IPS-NIHi7 (cell line): ENCODE measurements at regions not wholly inside any gene's neighbourhood (a gene's known extent, or its start where the extent isn't known, plus 50 kb on each side); places are given as distances from the start of the nearest gene placed in this dataset.
"Not testable (repeated sequence)": the region's sequence is repeated elsewhere in the genome, so short reads cannot be mapped to it uniquely, and the experiment has no call there.

Experiments
- DNase-seq: peaks from one replicate; pipeline ENCODE4 v3.0.0; 2012; ENCODE audit warnings: mixed read lengths; ENCODE audit errors: extremely low spot score

- DNase-seq: no peak
Measured at GRCh38 chr12:11978726-11979384, 91.9 kb upstream of the BCL2L14 start.

DNA sequence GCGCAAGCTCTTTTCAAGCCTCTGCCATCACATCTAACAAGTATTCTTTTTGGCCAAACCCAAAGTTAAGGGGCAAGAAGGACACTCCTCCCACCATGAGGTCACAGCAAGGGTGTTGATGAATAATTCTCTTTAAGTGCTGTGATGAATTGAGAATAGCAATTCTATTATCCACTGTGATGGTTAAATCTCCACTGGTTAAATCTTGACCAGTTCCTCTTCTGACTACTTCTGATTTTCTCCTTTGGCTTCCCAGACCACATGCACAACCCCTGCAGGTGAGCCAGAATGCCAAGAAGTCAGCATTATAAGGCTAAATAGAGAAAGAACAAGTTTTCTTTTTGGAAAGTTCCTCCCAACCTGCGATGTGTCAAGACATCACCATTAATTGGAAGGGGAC, 90.6 kb upstream of the BCL2L14 start:
- DNase-seq: no peak

- DNase-seq: no peak
Measured at GRCh38 chr12:11981121-11981733, 89.5 kb upstream of the BCL2L14 start.

DNA sequence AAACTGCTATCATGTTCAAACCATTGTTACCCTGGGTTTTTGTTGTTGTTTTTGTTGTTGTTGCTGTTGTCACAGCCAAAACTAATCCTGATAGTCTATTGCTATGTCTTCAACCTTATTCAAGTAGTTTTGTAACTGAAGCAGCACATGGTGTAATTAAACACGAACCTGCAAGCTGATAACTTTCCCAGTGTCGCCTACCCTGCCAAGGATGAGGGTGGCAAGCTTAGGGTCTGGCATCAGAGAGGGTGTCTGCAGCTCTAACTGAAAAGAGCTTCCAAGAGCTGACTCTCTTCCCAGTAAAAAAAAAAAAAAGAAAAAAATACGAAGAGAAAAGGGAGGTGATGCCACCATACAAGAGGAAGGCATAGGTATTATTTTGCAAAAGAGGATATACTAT, 86.3 kb upstream of the BCL2L14 start:
- DNase-seq: no peak

GRCh38 chr12:11986165-11986564, 84.6 kb upstream of the BCL2L14 start:
- no peak for DNase-seq

- no peak for DNase-seq
Measured at GRCh38 chr12:11987901-11988300, 82.8 kb upstream of the BCL2L14 start.

DNA sequence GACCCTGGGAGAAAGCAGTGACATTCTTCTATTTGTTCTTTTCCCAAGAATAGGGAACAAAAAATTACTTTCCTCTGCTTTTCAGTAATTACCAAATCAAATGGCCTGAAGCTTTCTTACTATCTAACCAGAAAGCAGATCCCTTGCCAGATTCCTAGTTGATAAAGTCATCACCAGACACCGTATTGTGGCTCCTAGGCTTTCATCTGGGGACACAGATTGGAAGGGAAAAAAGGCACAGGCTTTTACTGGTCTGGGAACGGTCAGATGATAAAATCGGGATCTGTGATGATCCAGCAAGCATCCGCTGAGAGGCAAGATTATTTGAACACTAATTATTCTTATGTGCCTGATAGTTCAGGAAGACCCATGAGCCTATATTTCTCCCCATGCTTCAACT, 79.1 kb upstream of the BCL2L14 start:
- DNase-seq: no peak

- no peak for DNase-seq
Measured at GRCh38 chr12:11992515-11992914, 78.2 kb upstream of the BCL2L14 start.

- DNase-seq: not testable (repeated sequence)
Measured at GRCh38 chr12:11998307-11998943, 72.3 kb upstream of the BCL2L14 start.

- no peak for DNase-seq
Measured at GRCh38 chr12:11998944-11999315, 71.8 kb upstream of the BCL2L14 start.

DNA sequence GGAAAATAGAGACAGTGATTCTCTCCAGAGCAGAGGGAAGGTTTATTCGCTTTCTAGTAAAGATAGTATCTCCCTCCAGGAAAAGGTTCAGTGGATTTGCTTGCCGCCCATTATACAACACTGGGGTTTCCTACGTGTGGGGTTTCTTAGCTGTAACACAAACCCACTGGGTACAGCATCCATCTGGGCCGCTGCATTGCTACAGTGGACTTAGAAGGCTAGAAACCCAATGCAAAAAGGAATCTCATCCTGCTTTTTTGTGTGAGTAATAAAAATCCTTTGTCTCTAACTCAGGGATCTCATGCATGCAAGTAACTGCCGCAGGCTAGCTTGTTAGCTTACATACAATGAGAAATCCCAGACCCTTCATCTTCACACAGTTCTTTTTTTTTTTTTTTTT, 67.1 kb upstream of the BCL2L14 start:
- DNase-seq: no peak

GRCh38 chr12:12004524-12004923, 66.2 kb upstream of the BCL2L14 start:
- DNase-seq: no peak

- no peak for DNase-seq
Measured at GRCh38 chr12:12007001-12007712, 63.6 kb upstream of the BCL2L14 start.

GRCh38 chr12:12007713-12008231, 63.0 kb upstream of the BCL2L14 start:
- no peak for DNase-seq

DNA sequence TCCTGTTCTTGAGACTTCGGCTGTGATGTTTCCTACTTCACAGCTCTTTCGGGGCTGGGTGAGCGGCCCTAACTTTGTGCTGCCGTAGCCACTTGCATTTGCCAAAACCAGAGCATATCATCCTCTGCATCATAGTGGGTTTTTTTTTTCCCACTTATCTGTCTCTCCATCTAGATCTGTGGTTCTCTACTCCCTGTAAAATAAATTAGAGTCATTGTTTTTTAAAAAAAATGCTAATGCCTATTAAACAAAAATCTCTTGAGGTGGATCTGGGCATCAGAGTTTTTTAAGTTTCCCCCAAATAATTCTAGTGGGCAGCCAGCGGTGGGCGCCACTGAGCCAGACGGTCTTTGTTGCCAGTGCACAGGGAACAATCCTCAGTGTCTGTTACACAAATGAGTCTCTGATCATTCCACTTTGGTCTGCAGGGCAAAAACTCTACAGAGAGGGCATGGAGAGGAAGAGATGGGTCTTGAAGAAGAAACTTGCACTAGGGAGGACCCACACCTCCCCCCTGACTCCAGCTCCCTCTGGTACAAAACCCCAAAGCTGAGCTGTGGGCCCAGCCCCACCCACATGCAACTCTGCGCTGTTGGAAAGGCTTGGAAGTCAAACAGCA, 62.4 kb upstream of the BCL2L14 start:
- DNase-seq: peak; percentile 52

DNA sequence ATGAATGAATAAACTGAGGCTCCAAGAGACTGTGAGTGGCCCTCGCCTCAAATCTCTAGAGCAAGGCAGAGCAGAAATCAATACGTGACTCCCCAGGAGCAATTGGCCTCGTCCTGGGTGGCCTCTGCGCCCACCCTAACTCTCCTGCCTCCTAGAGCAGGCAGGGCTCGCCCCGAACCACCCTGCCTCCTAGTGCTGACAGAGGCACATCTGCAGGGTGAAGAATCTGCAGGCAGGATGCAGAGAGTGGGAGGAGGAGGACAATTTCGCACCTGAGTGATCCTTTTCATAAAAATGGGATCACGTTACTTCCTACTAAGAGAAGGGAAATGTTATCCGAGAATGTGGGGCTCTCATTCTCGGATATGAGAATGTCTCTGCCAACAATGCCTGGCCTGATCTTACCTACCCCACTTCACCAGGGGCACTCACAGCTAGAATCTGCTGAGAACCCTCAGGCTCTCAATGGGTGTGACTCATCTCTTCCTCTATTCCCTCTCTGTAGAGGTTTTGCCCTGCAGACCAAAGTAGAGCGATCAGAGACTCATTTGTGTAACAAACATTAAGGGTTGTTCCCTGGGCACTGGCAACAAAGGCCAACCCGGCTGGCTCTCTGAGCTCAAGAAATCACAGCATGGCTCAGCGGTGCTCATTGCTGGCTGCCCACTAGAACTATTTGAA, 61.7 kb upstream of the BCL2L14 start:
- peak; percentile 78 for DNase-seq

DNA sequence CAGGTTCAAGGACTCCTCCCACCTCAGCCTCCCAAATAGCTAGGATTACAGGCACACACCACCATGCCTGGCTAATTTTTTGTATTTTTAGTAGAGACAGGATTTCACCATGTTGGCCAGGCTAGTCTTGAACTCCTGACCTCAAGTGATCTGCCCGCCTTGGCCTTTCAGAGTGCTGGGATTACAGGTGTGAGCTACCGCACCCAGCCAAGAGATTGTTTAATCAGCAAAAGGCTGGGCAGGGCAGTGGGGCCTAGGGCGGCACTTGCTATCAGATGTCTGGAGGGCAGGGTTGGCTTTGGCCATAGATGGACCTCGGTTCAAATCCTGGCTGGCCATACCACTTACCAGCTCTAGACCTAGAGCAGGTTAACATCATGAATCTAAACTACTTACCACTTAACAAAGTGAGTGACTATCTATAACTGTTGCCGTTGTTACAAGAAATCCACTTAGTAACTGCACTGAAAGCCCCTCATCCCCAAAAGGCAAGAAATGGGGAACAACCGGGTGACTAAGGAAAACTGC, 60.9 kb upstream of the BCL2L14 start:
- not testable (repeated sequence) for DNase-seq

GRCh38 chr12:12010277-12011039, 60.3 kb upstream of the BCL2L14 start:
- no peak for DNase-seq

GRCh38 chr12:12011880-12012260, 58.9 kb upstream of the BCL2L14 start:
- no peak for DNase-seq

GRCh38 chr12:12015073-12015685, 55.6 kb upstream of the BCL2L14 start:
- DNase-seq: no peak
